ENCODE measurements at regions not wholly inside any gene's neighbourhood (a gene's known extent, or its start where the extent isn't known, plus 50 kb on each side); places are given as distances from the start of the nearest gene placed in this dataset.
"Not testable (repeated sequence)": the region's sequence is repeated elsewhere in the genome, so short reads cannot be mapped to it uniquely, and the experiment has no call there.

GRCh38 chr12:11969437-11970154 is 101.1 kb upstream of the BCL2L14 start:
- Mint-ChIP-seq H3K9me3 (peaks cover 0 to 21% of the 10 kb centered on the region in 2 donors), H3K36me3 (peaks cover 12 to 44% of the 10 kb centered on the region in 2 donors)
- DNase-seq (ENCODE audit: low spot score in 2 of 2), result no peak

GRCh38 chr12:11970155-11970520 is 100.6 kb upstream of the BCL2L14 start:
- Mint-ChIP-seq H3K27ac (no peak overlapping the region), H3K9me3 (peaks cover 0 to 21% of the 10 kb centered on the region in 2 donors), H3K36me3 (peaks cover 12 to 45% of the 10 kb centered on the region in 2 donors)
- ATAC-seq (no peak), DNase-seq (ENCODE audit: low spot score in 2 of 2) (no peak)

More at GRCh38 chr12:11969437-11970154, 101.1 kb upstream of the BCL2L14 start:
- peak in 1 of 2 donors; percentile 44 for ATAC-seq
- no peak overlapping the region for H3K27ac Mint-ChIP-seq

DNA sequence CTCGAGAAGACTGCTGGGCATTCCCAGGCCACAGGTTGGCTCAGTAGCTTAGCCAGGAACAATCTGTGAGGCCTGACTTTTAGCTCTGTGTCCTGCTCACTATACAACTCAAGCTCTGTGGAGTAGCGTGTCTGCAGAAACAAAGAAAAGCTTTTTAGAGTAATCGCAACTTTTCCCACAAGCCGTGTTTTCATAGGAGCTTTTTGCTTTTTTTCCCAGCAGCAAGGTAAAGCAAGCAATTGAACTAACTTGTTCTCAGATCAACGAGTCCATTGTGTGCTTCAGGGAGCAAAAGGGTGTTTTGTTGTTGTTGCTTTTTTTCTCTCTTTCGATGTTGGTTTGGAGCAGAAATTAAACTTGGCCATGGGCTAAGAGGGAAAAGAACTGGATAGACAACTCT is 97.3 kb upstream of the BCL2L14 start:
- ATAC-seq (no peak), DNase-seq (ENCODE audit: low spot score in 2 of 2) (no peak)
- Mint-ChIP-seq H3K9me3 (peaks cover 0 to 19% of the 10 kb centered on the region in 2 donors), H3K36me3 (peaks cover 12 to 36% of the 10 kb centered on the region in 2 donors), H3K27ac (no peak overlapping the region)

DNA sequence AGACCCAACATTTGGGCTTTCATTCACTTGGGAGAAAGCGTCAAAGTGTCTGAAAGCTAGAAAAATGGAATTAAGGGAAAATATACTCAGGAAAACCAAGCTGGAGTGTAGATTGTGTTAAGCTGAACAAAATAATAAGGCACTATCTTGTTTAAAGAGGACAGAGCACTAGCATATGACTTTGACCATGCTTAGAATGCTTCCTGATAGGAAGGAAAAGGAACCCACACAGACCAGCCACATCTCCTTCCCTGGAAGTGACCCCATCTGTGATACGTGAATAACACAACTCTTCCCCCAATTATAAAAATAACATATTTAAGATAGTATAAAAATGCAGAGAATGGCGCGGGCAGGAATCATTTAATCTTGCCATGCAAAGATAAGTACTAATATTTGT is 94.7 kb upstream of the BCL2L14 start:
- peaks cover 7 to 41% of the 10 kb centered on the region in 2 donors for H3K36me3 Mint-ChIP-seq
- H3K27ac Mint-ChIP-seq, result no peak overlapping the region
- DNase-seq (ENCODE audit: low spot score in 2 of 2), result no peak
- no peak for ATAC-seq
- peaks cover 0 to 11% of the 10 kb centered on the region in 2 donors for H3K9me3 Mint-ChIP-seq

GRCh38 chr12:11978726-11979384 is 91.9 kb upstream of the BCL2L14 start:
- ATAC-seq (peak in 1 of 2 donors; percentile 59), DNase-seq (ENCODE audit: low spot score in 2 of 2) (no peak)
- Mint-ChIP-seq H3K36me3 (peaks cover 14 to 57% of the 10 kb centered on the region in 2 donors), H3K9me3 (peaks cover 7 to 16% of the 10 kb centered on the region in 2 donors), H3K27ac (no peak overlapping the region)

DNA sequence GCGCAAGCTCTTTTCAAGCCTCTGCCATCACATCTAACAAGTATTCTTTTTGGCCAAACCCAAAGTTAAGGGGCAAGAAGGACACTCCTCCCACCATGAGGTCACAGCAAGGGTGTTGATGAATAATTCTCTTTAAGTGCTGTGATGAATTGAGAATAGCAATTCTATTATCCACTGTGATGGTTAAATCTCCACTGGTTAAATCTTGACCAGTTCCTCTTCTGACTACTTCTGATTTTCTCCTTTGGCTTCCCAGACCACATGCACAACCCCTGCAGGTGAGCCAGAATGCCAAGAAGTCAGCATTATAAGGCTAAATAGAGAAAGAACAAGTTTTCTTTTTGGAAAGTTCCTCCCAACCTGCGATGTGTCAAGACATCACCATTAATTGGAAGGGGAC is 90.6 kb upstream of the BCL2L14 start:
- ATAC-seq (no peak), DNase-seq (ENCODE audit: low spot score in 2 of 2) (no peak)
- H3K27ac Mint-ChIP-seq, result peak overlapping the region in 1 of 2 donors; percentile 98
- H3K9me3 Mint-ChIP-seq, result peaks cover 7 to 19% of the 10 kb centered on the region in 2 donors
- peaks cover 16 to 57% of the 10 kb centered on the region in 2 donors for H3K36me3 Mint-ChIP-seq

- DNase-seq (ENCODE audit: low spot score in 2 of 2), result peak in 1 of 2 donors; percentile 58
- peak; percentile 89 to 90 for ATAC-seq
- Mint-ChIP-seq H3K9me3 (peaks cover 10 to 17% of the 10 kb centered on the region in 2 donors), H3K36me3 (peaks cover 18 to 61% of the 10 kb centered on the region in 2 donors), H3K27ac (peak overlapping the region; percentile 89 to 98)
Measured at GRCh38 chr12:11981121-11981733, 89.5 kb upstream of the BCL2L14 start.

- peaks cover 20 to 32% of the 10 kb centered on the region in 2 donors for H3K9me3 Mint-ChIP-seq
- H3K36me3 Mint-ChIP-seq, result peaks cover 32 to 76% of the 10 kb centered on the region in 2 donors
- ATAC-seq (no peak), DNase-seq (ENCODE audit: low spot score in 2 of 2) (no peak)
- peak overlapping the region in 1 of 2 donors; percentile 37 for H3K27ac Mint-ChIP-seq
Measured at GRCh38 chr12:11984417-11984816, 86.3 kb upstream of the BCL2L14 start.

DNA sequence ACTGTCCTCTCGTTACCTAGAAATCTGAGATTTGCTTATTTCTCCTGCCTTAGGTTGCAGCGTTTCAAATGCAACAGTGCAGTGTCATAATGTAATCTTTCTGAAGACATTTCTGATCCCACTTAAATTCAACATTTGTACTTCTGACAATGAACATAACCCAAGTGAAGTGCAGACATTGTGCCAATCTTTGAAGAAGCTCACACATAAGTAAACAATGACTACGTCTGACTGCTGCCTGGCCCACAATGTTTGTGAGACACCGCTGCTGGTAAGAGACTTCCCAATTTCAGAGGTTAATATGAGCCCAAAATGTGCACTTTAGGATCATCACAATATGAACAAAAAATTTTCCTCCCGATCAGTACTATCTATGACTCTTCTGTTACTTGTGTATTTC is 84.6 kb upstream of the BCL2L14 start:
- Mint-ChIP-seq H3K27ac (no peak overlapping the region), H3K9me3 (peaks cover 20 to 33% of the 10 kb centered on the region in 2 donors), H3K36me3 (peaks cover 32 to 74% of the 10 kb centered on the region in 2 donors)
- DNase-seq (ENCODE audit: low spot score in 2 of 2) (no peak), ATAC-seq (no peak)

DNA sequence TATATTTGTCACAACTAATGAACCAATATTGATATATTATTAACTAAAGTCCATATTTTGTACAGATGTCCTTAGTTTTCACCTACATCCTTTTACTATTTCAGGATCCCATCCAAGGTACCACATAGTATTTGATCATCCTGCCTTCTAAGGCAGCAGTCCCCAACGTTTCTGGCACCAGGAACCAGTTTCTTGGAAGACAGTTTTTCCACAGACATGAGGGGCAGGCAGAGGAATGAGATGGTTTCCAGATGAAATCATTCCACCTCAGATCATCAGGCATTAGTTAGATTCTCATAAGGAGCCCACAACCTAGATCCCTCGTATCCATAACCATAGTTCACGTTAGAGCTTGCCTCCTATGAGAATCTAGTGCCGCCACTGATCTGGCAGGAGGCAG is 82.8 kb upstream of the BCL2L14 start:
- H3K36me3 Mint-ChIP-seq, result peaks cover 40 to 76% of the 10 kb centered on the region in 2 donors
- ATAC-seq (no peak), DNase-seq (ENCODE audit: low spot score in 2 of 2) (no peak)
- H3K27ac Mint-ChIP-seq, result no peak overlapping the region
- H3K9me3 Mint-ChIP-seq, result peaks cover 24 to 43% of the 10 kb centered on the region in 2 donors

DNA sequence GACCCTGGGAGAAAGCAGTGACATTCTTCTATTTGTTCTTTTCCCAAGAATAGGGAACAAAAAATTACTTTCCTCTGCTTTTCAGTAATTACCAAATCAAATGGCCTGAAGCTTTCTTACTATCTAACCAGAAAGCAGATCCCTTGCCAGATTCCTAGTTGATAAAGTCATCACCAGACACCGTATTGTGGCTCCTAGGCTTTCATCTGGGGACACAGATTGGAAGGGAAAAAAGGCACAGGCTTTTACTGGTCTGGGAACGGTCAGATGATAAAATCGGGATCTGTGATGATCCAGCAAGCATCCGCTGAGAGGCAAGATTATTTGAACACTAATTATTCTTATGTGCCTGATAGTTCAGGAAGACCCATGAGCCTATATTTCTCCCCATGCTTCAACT is 79.1 kb upstream of the BCL2L14 start:
- peaks cover 19 to 35% of the 10 kb centered on the region in 2 donors for H3K9me3 Mint-ChIP-seq
- no peak overlapping the region for H3K27ac Mint-ChIP-seq
- peaks cover 29 to 72% of the 10 kb centered on the region in 2 donors for H3K36me3 Mint-ChIP-seq
- ATAC-seq (no peak), DNase-seq (ENCODE audit: low spot score in 2 of 2) (no peak)

DNA sequence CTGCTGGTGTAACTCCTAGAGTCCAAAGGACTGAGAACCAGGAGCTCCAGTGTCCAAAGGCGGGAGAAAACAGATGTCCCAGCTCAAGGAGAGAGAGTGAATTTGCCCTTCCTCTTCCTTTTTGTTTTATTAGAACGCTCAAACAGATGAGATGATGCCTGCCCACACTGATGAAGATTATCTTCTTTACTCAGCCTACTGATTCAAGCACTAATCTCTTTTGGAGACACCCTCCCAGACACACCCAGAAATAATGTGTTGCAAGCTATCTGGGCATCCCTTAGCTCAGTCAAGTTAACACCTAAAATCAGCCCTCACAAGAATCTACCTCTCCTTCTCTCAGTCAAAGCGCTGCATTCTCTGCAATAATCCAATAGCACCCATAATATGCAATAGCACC is 78.2 kb upstream of the BCL2L14 start:
- ATAC-seq, result no peak
- Mint-ChIP-seq H3K36me3 (peaks cover 28 to 64% of the 10 kb centered on the region in 2 donors), H3K27ac (no peak overlapping the region), H3K9me3 (peaks cover 19 to 34% of the 10 kb centered on the region in 2 donors)
- no peak for DNase-seq (ENCODE audit: low spot score in 2 of 2)

DNA sequence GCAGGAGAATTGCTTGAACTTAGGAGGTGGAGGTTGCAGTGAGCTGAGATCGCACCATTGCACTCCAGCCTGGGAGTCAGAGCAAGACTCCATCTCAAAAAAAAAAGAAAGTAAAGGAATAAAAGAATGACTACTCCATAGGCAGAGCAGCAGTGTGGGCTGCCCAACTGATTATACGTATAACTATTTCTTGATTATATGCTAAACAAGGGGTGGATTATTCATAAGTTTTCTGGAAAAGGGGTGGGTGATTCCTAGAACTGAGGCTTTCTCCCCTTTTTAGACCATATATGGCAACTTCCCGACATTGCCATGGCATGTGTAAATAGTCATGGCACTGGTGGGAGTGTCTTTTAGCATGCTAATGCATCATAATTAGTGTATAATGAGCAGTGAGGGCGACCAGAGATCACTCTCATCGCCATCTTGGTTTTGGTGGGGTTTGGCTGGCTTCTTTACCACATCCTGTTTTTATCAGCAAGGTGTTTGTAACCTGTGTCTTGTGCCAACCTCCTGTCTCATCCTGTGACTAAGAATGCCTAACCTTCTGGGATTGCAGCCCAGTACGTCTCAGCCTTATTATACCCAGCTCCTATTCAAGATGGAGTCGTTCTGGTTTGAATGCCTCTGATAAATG is 72.3 kb upstream of the BCL2L14 start:
- ATAC-seq, result peak; percentile 80 to 87
- peaks cover 13 to 69% of the 10 kb centered on the region in 2 donors for H3K36me3 Mint-ChIP-seq
- peaks cover 5 to 22% of the 10 kb centered on the region in 2 donors for H3K9me3 Mint-ChIP-seq
- peak overlapping the region; percentile 39 to 66 for H3K27ac Mint-ChIP-seq
- DNase-seq (ENCODE audit: low spot score in 2 of 2), result not testable (repeated sequence)

DNA sequence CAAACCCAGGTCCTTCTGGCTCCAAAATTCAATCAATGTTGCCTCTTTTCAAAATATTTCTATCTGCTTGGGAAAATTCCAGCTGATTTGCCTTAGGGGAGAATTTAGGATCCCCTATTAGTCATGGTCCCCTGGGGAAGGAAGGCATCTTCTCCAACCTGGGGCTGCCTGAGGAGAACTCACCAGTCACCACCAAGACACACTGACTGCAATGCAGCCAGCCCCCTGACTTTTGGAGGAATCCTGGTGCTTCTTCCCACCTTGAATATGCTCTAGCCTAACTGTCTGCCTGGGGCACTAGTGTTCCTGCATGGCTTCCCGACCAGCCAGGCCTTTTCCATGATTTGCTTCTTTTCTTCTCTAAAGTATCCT is 71.8 kb upstream of the BCL2L14 start:
- H3K9me3 Mint-ChIP-seq, result peaks cover 5 to 18% of the 10 kb centered on the region in 2 donors
- H3K36me3 Mint-ChIP-seq, result peaks cover 13 to 68% of the 10 kb centered on the region in 2 donors
- ATAC-seq (peak; percentile 18 to 41), DNase-seq (ENCODE audit: low spot score in 2 of 2) (no peak)
- H3K27ac Mint-ChIP-seq, result peak overlapping the region; percentile 39 to 66

- Mint-ChIP-seq H3K27ac (no peak overlapping the region), H3K36me3 (peaks cover 14 to 73% of the 10 kb centered on the region in 2 donors), H3K9me3 (peaks cover 13 to 22% of the 10 kb centered on the region in 2 donors)
- ATAC-seq (no peak), DNase-seq (ENCODE audit: low spot score in 2 of 2) (no peak)
Measured at GRCh38 chr12:12003609-12004008, 67.1 kb upstream of the BCL2L14 start.

- ATAC-seq, result no peak
- H3K36me3 Mint-ChIP-seq, result peaks cover 8 to 65% of the 10 kb centered on the region in 2 donors
- no peak for DNase-seq (ENCODE audit: low spot score in 2 of 2)
- H3K9me3 Mint-ChIP-seq, result peaks cover 13 to 22% of the 10 kb centered on the region in 2 donors
- H3K27ac Mint-ChIP-seq, result no peak overlapping the region
Measured at GRCh38 chr12:12004524-12004923, 66.2 kb upstream of the BCL2L14 start.
